GM23248 (cell line): ENCODE measurements at regions not wholly inside any gene's neighbourhood (a gene's known extent, or its start where the extent isn't known, plus 50 kb on each side); places are given as distances from the start of the nearest gene placed in this dataset.

ENCODE experiments used
- EZH2 ChIP-seq: fragments of 200-600 bp; sonication (generic); IDR thresholded peaks from 2 replicates; pipeline ENCODE4 v1.6.1; 2018; ENCODE audit warnings: antibody characterized with exemption, mild to moderate bottlenecking; ENCODE audit not compliant: insufficient read depth, poor library complexity, severe bottlenecking
- EZH2phosphoT487 ChIP-seq: fragments of 200-600 bp; sonication (generic); IDR thresholded peaks from 2 replicates; pipeline ENCODE4 v1.6.1; 2018; ENCODE audit warnings: antibody characterized with exemption, moderate library complexity, mild to moderate bottlenecking, low read depth; ENCODE audit not compliant: insufficient read depth

DNA sequence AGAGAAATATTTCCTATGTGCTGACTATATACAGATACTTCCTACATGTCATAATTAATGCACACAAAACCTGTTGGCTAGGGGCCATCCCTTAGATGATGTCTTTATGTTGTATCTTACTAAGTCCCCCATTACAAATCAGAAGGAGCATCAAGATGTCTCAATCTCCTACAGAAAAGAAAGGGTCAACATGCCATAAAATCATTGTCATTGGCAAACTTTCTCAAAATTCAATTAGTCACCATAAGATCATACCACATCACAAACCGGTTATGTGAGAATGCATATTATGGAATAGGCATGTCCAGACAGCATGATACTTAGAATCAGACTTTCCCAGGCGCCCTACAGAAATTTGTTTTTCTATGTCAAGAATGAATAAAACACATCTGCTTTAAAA is 175.2 kb upstream of the TET2 start:
- TF ChIP-seq EZH2: no peak
- no peak for TF ChIP-seq EZH2phosphoT487
